Loucy (cell line): ENCODE measurements at regions not wholly inside any gene's neighbourhood (a gene's known extent, or its start where the extent isn't known, plus 50 kb on each side); places are given as distances from the start of the nearest gene placed in this dataset.

Experiments used
- H2AFZ ChIP-seq: fragments of 200-600 bp; sonication (generic); 2 replicates; pipeline ENCODE4 v1.6.0; 2016; ENCODE audit warnings: antibody characterized with exemption, mild to moderate bottlenecking, low read length, moderate library complexity
- H3F3A ChIP-seq: fragments of 200-600 bp; 2 replicates; pipeline ENCODE4 v1.6.0; 2016; ENCODE audit warnings: antibody characterized with exemption, low read depth, mild to moderate bottlenecking
- H3K27me3 ChIP-seq: fragments of 200-600 bp; sonication (generic); 2 replicates; pipeline ENCODE4 v1.6.1; 2014; ENCODE audit warnings: low read length, mild to moderate bottlenecking; ENCODE audit not compliant: insufficient read depth, poor library complexity, severe bottlenecking
- H3K36me3 ChIP-seq: fragments of 200-600 bp; sonication (generic); 2 replicates; pipeline ENCODE4 v1.6.1; 2016; ENCODE audit warnings: low read length; ENCODE audit not compliant: insufficient read depth
- H3K4me1 ChIP-seq: fragments of 200-600 bp; sonication (generic); 2 replicates; pipeline ENCODE4 v1.5.1; 2014; ENCODE audit warnings: low read length, mild to moderate bottlenecking; ENCODE audit not compliant: insufficient read depth, poor library complexity, severe bottlenecking
- H3K4me2 ChIP-seq: fragments of 200-600 bp; sonication (generic); 2 replicates; pipeline ENCODE4 v1.6.0; 2014; ENCODE audit warnings: antibody characterized with exemption, low read length, low read depth, mild to moderate bottlenecking; ENCODE audit not compliant: poor library complexity, severe bottlenecking
- H3K4me3 ChIP-seq: fragments of 200-600 bp; sonication (generic); 2 replicates; pipeline ENCODE4 v1.5.1; 2014; ENCODE audit warnings: low read length, mild to moderate bottlenecking, mixed read lengths; ENCODE audit not compliant: poor library complexity, severe bottlenecking
- H3K79me2 ChIP-seq: fragments of 200-600 bp; sonication (generic); 2 replicates; pipeline ENCODE4 v1.6.1; 2014; ENCODE audit warnings: low read length; ENCODE audit not compliant: insufficient read depth
- H3K9ac ChIP-seq: fragments of 200-600 bp; sonication (generic); 2 replicates; pipeline ENCODE4 v1.6.0; 2014; ENCODE audit warnings: mild to moderate bottlenecking, low read depth, low read length, moderate library complexity; ENCODE audit not compliant: poor library complexity, severe bottlenecking
- H3K9me2 ChIP-seq: fragments of 200-600 bp; sonication (generic); replicated peaks from 2 replicates; pipeline ENCODE4 v1.6.1; 2016; ENCODE audit warnings: low read depth, low read length, mixed read lengths
- H3K9me3 ChIP-seq: fragments of 200-600 bp; sonication (generic); 2 replicates; pipeline ENCODE4 v1.6.1; 2014; ENCODE audit warnings: mild to moderate bottlenecking, antibody characterized with exemption, low read length, low read depth; ENCODE audit not compliant: insufficient read depth
- H4K20me1 ChIP-seq: fragments of 200-600 bp; sonication (generic); 2 replicates; pipeline ENCODE4 v1.6.0; 2014; ENCODE audit warnings: antibody characterized with exemption, low read length, mild to moderate bottlenecking; ENCODE audit not compliant: insufficient read depth, poor library complexity, severe bottlenecking
- CTCF ChIP-seq: fragments of 200-600 bp; sonication (generic); conservative IDR thresholded peaks from 2 replicates; pipeline ENCODE4 v1.5.1; 2014; ENCODE audit warnings: mild to moderate bottlenecking, antibody characterized with exemption, low read length
- EZH2phosphoT487 ChIP-seq: fragments of 200-600 bp; IDR thresholded peaks from 2 replicates; pipeline ENCODE4 v1.6.1; 2018; ENCODE audit warnings: antibody characterized with exemption, mild to moderate bottlenecking, moderate library complexity, borderline replicate concordance

GRCh38 chr3:148087601-148088371 lies 609.9 kb upstream of the AGTR1 start:
- Histone ChIP-seq H3K79me2 (no peaks in the 10 kb centered on the region), H3K27me3 (no peaks in the 10 kb centered on the region), H3F3A (peaks cover 3% of the 10 kb centered on the region; the same call in 1 of the 2 replicates), H3K9ac (no peak overlapping the region), H3K9me2 (no peaks in the 10 kb centered on the region), H4K20me1 (no peaks in the 10 kb centered on the region), H3K9me3 (no peaks in the 10 kb centered on the region), H2AFZ (no peak overlapping the region), H3K4me2 (peak overlapping the region; percentile 11), H3K4me1 (peaks cover 51% of the 10 kb centered on the region), H3K36me3 (no peaks in the 10 kb centered on the region), H3K4me3 (no peak overlapping the region)
- no peak for TF ChIP-seq CTCF
- no peak for TF ChIP-seq EZH2phosphoT487

GRCh38 chr3:148089171-148089570 lies 608.5 kb upstream of the AGTR1 start:
- Histone ChIP-seq H4K20me1 (no peaks in the 10 kb centered on the region), H3K9ac (peak overlapping the region; percentile 23), H3K9me3 (no peaks in the 10 kb centered on the region), H3K4me1 (peaks cover 40% of the 10 kb centered on the region), H3K27me3 (no peaks in the 10 kb centered on the region), H3K36me3 (no peaks in the 10 kb centered on the region), H2AFZ (no peak overlapping the region; the same call in 1 of the 2 replicates), H3F3A (peaks cover 3% of the 10 kb centered on the region; the same call in 1 of the 2 replicates), H3K79me2 (no peaks in the 10 kb centered on the region), H3K4me2 (peak overlapping the region; percentile 61), H3K4me3 (peak overlapping the region; percentile 50), H3K9me2 (no peaks in the 10 kb centered on the region)
- TF ChIP-seq EZH2phosphoT487 (no peak), CTCF (no peak)

- H3K4me2 ChIP-seq = no peak overlapping the region
- no peaks in the 10 kb centered on the region for H3K79me2 ChIP-seq
- no peaks in the 10 kb centered on the region for H3K36me3 ChIP-seq
- H3K4me1 ChIP-seq = peaks cover 32% of the 10 kb centered on the region
- H2AFZ ChIP-seq = 0 out of 2 replicates have a peak overlapping the region, but pooled peaks have one; percentile 23
- TF ChIP-seq EZH2phosphoT487 = no peak
- TF ChIP-seq CTCF = no peak
- no peaks in the 10 kb centered on the region for H4K20me1 ChIP-seq
- no peak overlapping the region for H3K4me3 ChIP-seq
- no peaks in the 10 kb centered on the region for H3K9me3 ChIP-seq
- H3K27me3 ChIP-seq = no peaks in the 10 kb centered on the region
- no peaks in the 10 kb centered on the region for H3K9me2 ChIP-seq
- H3F3A ChIP-seq = peaks cover 3% of the 10 kb centered on the region; the same call in 1 of the 2 replicates
- H3K9ac ChIP-seq = no peak overlapping the region
Observed at GRCh38 chr3:148090156-148090555, 607.5 kb upstream of the AGTR1 start.
